ENCODE measurements at regions not wholly inside any gene's neighbourhood (a gene's known extent, or its start where the extent isn't known, plus 50 kb on each side); places are given as distances from the start of the nearest gene placed in this dataset.

- no peak for TF ChIP-seq PKNOX1 (IDR thresholded peaks at IDR 0.05)
These were observed 60.8 kb upstream of the DDR1 start (continued) for GRCh38 chr6:30823534-30823865.

- 25% methylated on average over 6 of the region's 6 CpGs for WGBS (ENCODE audit: insufficient coverage, low coverage, missing lambda C conversion rate)
- Histone ChIP-seq H4K20me1 (replicated peaks; ENCODE audit: control insufficient read depth, insufficient read depth, low read length) (no peaks in the 10 kb centered on the region), H3K27me3 (ENCODE audit: control insufficient read depth in 2 of 2, insufficient read depth in 2 of 2, low read length in 2 of 2) (no peaks in the 10 kb centered on the region), H3K79me2 (ENCODE audit: control insufficient read depth, insufficient read depth, low read length) (no peaks in the 10 kb centered on the region), H2AFZ (ENCODE audit: low read depth, low read length) (peak overlapping the region; percentile 95), H3K36me3 (ENCODE audit: control insufficient read depth, insufficient read depth, low read length) (no peaks in the 10 kb centered on the region), H3K4me1 (replicated peaks in 1 of 2; ENCODE audit: control insufficient read depth in 2 of 2, insufficient read depth in 2 of 2, low read length in 2 of 2) (peaks cover 15 to 36% of the 10 kb centered on the region in 2 experiments), H3K9ac (ENCODE audit: insufficient read depth in 1 of 2, low read depth in 2 of 2, low read length in 2 of 2) (peak overlapping the region in 1 of 2 experiments; percentile 36; a peak in 2 of 4 replicates), H3K27ac (ENCODE audit: extremely low read depth, low read depth, low read length) (peak overlapping the region; percentile 20; the same call in 2 of the 3 replicates), H3K9me3 (replicated peaks; ENCODE audit: control insufficient read depth, insufficient read depth, low read depth, low read length) (no peaks in the 10 kb centered on the region), H3K4me3 (no peak overlapping the region), H3K9me1 (ENCODE audit: control insufficient read depth, insufficient read depth, low read length) (peaks cover 3% of the 10 kb centered on the region), H3K4me2 (ENCODE audit: insufficient read depth, low read length) (no peak overlapping the region; the same call in 1 of the 2 replicates)
- intact Hi-C loops (cut with micrococcal nuclease) (loop anchor here (5.0 kb wide), 2 partner anchors 40 to 340 kb away; no protein-coding TSS in a partner anchor), in situ Hi-C loops (cut with MboI) (no loop called here)
- DNase-seq (ENCODE audit: extremely low read depth in 1 of 4, low spot score in 3 of 4) (peak; percentile 51 to 84 (median 59)), ATAC-seq (peak; percentile 76), FAIRE-seq (peak; percentile 84)
- POLR2A ChIA-PET, result interaction anchor here (0.6 to 1.9 kb wide), 14 partner anchors 9 to 260 kb away, joined by 3 to 8 read pairs (median 4); partner anchors contain the start of gene VARS2
- CTCF ChIA-PET (ENCODE audit: low intra/inter-chr PET ratio), result interaction anchor here (0.5 to 3.3 kb wide), 9 partner anchors 13 to 266 kb away, joined by 3 to 20 read pairs (median 4); partner anchors contain the start of genes IER3 and VARS2
- BruUV-seq (replicated peaks), result no TSS peak
- TF ChIP-seq TAL1 (IDR thresholded peaks at IDR 0.05) (0 out of 2 replicates have a peak, but pooled peaks have one; percentile 2), EP400 (IDR thresholded peaks at IDR 0.05) (peak; percentile 22; the same call in 1 of the 2 replicates), SRSF9 (IDR thresholded peaks at IDR 0.05; ENCODE audit: borderline replicate concordance, low read depth, low read length) (no peak), NUFIP1 (IDR thresholded peaks at IDR 0.05; ENCODE audit: partially characterized antibody) (no peak), RAD21 (CRISPR knock-in tag; conservative IDR thresholded peaks at IDR 0.05 in 1 of 2, IDR thresholded peaks at IDR 0.05 in 1 of 2) (peak; percentile 69 to 72), CCNT2 (IDR thresholded peaks at IDR 0.05; ENCODE audit: borderline replicate concordance, extremely low read depth, insufficient read length, low read depth, low read length) (no peak), TBL1XR1 (IDR thresholded peaks at IDR 0.05; ENCODE audit: low read length in 2 of 2) (no peak), RNF219 (CRISPR knock-in tag; IDR thresholded peaks at IDR 0.05) (no peak), LCOR (CRISPR knock-in tag; IDR thresholded peaks at IDR 0.05) (no peak), ZNF316 (IDR thresholded peaks at IDR 0.05) (peak; percentile 36; the same call in 1 of the 2 replicates), ZNF584 (CRISPR knock-in tag; IDR thresholded peaks at IDR 0.05; ENCODE audit: low read depth) (0 out of 2 replicates have a peak, but pooled peaks have one; percentile 36), ATF7 (IDR thresholded peaks at IDR 0.05) (0 out of 2 replicates have a peak, but pooled peaks have one; percentile 36), THAP7 (CRISPR knock-in tag; IDR thresholded peaks at IDR 0.05) (no peak)
These were observed 62.2 kb upstream of the DDR1 start for GRCh38 chr6:30821862-30822784.

All from K562 (cell line).